Stimulated activated CD8-positive, alpha-beta memory T cell treated with anti-CD3 and anti-CD28 coated beads, Interleukin-15, amount 100 ng/mL, for 48 hours (primary cell): ENCODE measurements at regions not wholly inside any gene's neighbourhood (a gene's known extent, or its start where the extent isn't known, plus 50 kb on each side); places are given as distances from the start of the nearest gene placed in this dataset.
"Not testable (repeated sequence)": the region's sequence is repeated elsewhere in the genome, so short reads cannot be mapped to it uniquely, and the experiment has no call there.

Experiments used
- DNase-seq, 2 donors: peaks; one replicate each; pipeline ENCODE4 v3.0.0-alpha.2; 2020; ENCODE audit warnings: low read depth in 2 of 2

DNA sequence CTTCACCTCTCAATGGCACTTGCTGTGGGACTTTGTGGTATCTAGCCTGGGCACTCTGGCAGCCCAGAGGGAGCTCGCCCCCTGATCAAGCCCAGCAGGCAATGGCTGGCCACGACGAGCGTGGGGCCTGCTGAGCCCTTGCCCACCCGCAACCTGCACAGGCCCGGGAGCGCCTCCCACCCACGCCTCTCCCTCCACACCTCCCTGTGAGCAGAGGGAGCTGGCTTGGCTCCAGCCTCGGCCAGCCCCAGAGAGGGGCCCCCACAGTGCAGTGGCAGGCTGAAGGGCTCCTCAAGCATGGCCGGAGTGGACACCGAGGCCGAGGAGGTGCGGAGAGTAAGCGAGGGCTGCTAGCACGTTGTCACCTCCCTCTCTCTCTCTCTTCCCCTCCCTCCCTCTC, 595.8 kb downstream of the TRIML1 start:
- DNase-seq, result no peak

DNA sequence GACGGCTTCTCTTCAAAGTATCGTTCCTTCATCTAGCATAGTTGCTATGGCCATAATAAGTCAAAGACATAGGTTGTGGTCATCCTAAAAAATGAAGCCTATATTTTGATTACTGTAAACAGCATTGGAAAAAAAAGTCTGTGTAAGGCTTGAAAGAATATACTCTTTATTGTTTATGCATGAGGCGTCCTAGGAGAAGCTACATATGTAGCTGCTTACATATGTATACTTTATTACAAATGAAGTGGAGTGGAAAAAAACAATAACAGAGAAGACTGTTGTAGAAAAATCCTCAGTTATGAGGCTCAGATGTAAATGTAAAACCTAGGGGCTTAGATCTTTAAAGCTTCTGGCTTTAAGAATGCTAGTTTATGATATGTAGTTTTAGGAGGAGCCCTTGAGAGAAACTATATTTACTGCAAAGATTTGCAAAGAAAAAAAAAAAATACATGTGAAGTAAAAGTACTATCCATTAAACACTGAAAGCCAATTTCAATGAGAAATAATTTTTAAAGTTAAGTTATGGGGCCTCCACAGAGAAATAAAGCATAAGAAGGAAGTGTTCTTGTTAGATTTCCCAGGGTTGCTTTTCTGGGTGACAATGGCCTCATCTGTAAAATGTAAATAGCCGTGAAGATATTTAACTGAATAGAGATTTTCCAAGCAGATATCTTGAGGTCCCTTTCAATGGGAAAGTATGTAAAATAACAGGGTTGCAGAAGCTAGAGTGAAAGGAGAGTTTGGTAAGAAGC, 598.2 kb downstream of the TRIML1 start:
- no peak for DNase-seq

DNA sequence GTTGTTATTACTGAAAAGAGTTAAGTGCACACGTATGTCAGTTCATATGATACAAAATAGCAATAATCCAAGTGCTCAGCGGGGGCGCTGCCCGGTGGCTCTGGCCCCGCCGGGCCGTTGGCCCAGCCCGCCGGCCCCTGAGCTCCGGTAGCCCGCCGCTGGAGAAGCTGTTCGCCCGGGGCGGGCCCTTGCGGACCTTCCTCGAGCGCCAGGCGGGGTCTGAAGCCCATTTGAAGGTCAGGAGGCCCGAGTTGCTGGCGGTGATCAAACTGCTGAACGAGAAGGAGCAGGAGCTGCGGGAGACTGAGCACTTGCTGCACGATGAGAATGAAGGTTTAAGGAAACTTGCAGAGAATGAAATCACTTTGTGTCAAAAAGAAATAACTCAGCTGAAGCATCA, 599.0 kb downstream of the TRIML1 start:
- DNase-seq, result not testable (repeated sequence)

DNA sequence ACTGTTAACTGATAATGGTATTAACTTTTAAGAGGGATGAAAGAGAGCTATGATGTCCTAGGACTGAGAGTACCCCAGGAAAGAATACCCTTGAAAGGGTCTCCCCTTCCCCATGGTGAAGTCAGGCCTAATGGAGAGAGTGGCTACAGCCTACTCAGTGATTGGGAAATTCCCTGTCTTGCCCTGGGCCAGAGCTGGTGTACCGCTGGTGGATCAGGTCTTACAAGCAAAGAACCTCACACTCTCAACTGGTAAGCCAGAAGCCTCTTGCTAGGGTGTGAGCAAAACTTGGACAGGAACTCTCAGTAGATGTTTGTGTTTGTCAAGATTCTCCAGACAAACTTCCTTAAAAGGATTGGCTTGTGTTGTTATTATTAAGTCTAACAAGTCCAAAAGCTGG, 600.9 kb downstream of the TRIML1 start:
- not testable (repeated sequence) for DNase-seq

DNA sequence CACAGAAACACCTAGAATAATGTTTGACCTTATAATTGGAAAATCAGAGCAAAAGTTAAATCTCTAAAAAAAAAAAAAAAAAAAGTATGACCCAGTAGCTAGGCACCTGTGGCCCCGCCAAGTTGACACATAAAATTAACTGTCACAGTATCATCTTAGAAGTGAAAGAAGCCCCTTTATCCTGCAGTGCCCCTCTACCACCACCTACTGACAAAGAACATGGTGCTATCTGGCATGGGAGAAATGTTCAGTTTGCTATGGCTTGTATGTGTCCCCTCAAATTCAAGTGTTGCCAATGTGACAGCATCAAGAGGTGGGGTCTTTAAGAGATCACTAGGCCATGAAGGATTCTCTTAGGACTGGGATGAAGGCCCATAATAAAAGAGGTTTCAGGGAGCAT, 601.5 kb downstream of the TRIML1 start:
- DNase-seq, result not testable (repeated sequence)

DNA sequence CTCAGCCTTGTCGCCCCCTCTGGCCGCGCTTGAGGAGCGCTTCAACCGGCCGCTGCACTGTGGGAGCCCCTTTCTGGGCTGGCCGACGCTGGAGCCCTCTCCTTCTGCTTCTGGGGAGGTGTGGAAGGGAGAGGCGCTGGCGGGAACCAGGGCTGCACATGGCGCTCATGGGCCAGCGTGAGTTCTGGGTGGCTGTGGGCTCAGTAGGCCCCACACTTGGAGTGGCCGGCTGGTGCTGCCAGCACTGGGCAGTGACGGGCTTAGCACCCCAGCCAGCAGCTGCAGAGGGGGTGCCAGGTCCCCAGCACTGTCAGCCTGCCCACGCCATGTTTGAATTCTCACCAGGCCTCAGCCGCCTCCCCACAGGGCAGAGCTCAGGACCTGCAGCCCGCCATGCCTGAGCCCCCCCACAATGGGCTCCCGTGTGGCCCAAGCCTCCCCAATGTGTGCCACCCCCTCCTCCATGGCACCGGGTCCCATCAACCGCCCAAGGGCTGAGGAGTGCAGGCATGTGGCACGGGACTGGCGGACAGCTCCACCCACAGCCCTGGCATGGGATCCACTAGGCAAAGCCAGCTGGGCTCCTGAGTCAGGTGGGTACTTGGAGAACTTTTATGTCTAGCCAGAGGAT, 615.2 kb downstream of the TRIML1 start:
- DNase-seq, result no peak

DNA sequence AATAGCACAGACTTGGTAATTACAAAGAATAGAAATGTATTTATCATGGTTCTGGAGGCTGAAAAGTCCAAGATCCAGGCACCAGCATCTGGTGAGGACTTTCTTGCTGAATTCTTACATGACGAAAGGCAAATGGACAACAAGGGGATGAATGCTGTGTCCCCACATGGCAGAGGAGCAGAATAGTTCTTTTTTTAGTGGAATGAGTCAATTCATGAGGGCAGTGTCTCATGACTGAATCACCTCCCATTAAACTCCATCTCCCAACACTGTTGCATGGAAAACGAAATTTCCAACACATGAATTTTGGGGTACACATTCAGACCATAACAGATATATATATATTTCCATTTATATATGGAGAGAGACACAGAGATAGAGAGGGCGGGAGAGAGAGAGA, 628.3 kb downstream of the TRIML1 start:
- no peak for DNase-seq

DNA sequence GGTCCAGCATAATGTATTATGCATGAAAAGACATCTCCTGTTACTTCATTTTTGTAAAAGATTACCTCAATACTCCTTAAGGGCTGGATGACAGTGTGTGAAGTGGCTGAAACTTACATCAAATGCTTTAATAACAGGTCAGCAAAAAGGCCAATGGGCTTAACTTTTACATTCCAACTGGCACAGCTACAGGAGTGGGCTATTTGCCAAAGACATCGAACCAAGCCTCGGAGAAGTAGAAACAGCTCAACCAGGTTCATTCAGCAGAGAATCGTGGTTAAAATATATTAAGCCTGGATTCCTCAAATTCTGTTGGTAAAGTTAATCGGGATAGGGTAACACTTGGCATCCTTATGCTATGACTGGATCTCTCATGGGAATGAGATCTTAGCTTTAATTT, 639.7 kb downstream of the TRIML1 start:
- DNase-seq, result no peak

DNA sequence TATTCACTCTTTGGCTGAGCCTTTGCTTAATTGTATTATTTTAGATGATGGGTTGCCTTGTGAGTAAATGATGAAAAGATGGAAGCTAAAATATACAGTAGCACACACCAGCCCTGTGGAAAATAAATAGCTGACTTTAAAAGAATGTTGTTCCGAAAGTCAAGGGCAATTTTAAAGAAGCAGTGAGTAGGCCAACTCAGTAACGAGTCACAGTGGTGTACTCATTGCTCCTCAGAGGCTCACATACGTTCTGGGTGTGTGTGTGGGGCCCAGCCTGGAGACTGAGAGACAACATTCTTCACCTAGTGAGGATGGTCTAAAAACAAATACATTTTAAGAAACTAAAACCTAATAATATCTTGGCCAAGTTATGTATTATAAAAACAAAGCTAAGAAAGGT, 640.3 kb downstream of the TRIML1 start:
- no peak for DNase-seq

DNA sequence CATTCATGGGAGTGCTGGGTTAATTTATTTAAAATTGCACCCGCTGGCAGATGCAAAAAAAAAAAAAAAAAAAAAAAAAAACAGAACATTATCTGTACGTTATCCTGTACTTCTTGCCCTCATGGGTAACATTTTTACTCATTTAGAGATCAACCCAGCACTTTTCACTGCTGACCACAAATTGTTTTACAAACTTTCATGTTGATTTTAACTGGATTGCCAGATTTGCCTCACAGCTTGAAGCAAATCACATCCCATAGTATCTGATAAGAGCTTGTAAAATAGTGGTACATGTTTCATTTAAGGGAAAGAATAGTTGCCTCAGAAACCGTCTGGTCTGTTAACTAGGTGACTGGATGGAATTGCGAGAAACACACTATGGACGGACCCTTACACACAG, 640.8 kb downstream of the TRIML1 start:
- no peak for DNase-seq

DNA sequence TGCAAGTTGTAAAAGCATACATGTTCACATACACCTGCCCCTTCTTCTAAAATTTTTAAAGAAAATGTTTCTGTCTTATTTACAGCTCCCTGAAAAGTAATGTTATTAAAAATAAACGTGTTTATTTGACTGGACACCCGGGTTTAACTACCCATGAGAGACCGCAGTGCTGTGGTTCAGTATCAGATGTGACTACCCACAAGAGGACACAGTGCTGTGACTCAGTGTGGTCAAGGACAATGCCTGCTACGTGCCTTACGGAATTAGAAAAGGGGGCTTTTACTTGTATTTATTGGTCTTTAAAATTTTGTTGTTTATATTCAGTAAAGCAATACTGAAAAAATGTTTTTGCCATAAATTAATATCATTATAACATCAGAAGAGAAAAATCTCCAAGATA, 641.4 kb downstream of the TRIML1 start:
- DNase-seq, result no peak

DNA sequence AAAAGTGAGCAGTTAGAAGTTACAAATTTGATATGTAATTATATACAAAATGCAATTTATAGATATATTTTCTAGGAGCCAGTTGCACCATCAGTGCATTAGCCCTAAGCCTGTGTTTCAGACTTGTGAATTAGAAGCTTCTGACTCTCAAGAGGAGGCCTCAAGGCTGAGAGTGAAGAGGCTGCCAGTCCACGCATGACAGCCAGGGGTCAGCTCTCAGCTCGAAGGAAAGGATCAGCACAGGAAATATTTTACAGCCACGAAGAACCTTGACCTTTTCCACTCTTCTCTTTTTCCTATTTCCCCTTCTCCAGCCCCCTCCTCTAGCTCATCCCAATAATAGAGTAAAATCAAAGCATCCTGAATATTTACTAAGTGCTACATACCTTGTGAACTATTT, 642.4 kb downstream of the TRIML1 start:
- no peak for DNase-seq

DNA sequence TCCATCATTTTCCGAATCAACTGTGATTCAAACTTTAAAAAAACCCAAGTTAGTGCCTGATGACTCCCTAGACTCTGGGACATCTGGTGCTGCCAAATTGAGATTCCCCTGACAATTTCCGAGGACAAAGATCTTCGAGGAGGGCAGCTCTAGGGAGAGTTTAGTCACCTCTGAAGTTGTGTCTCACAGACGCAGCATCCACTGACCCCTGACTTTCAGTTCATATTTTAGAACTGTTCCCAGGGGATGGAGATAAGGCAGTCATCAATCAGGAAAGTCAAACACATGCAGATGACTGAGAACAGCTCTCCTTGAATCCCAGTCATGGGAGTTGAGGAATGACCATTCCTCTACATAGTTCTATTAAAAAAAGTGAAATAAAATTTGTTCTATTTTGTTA, 643.9 kb downstream of the TRIML1 start:
- no peak for DNase-seq

DNA sequence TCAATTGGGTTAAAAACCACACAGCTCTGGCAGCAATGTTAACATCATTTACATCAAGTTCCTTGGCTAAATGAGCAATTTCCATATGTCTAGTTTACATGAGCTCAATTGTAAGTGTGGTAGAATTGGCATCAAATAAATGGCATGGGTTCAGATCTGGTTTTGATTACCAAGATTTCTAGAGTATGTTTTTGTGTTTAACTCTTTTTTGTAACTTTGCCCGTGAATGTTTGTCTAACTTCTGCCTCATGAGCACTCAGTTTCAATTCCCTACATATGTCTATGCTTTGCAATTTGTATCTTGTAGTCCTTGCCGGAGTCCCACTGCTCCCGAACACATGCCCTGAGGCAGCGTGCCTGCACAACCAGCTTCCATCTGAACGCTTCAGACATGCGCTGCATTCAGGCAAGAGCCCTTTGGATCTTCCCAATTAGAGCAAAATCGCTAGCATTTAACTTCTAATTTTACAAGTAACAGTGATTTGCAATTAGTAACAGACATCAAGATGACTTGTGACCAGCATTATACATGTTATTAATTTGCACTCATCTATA, 644.4 kb downstream of the TRIML1 start:
- no peak for DNase-seq

DNA sequence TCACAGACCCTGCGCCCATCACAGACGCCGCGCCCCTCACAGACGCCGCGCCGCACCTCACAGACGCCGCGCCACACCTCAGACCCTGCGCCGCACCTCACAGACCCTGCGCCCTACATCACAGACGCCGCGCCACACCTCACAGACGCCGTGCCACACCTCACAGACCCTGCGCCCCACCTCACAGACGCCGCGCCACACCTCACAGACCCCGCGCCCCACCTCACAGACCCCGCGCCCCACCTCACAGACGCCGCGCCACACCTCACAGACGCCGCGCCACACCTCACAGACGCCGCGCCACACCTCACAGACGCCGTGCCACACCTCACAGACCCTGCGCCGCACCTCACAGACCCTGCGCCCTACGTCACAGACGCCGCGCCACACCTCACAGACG, 657.4 kb downstream of the TRIML1 start:
- not testable (repeated sequence) for DNase-seq

DNA sequence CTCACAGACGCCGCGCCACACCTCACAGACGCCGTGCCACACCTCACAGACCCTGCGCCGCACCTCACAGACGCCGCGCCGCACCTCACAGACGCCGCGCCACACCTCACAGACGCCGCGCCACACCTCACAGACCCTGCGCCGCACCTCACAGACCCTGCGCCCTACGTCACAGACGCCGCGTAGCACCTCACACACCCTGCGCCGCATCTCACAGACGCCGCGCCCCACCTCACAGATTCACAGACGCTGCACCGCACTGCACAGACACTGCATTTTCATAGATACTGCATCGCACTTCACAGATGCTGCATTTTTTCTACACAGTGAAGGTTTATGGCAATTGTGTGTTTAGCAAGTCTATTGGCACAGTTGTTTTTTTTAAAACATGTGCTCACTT, 657.8 kb downstream of the TRIML1 start:
- not testable (repeated sequence) for DNase-seq

DNA sequence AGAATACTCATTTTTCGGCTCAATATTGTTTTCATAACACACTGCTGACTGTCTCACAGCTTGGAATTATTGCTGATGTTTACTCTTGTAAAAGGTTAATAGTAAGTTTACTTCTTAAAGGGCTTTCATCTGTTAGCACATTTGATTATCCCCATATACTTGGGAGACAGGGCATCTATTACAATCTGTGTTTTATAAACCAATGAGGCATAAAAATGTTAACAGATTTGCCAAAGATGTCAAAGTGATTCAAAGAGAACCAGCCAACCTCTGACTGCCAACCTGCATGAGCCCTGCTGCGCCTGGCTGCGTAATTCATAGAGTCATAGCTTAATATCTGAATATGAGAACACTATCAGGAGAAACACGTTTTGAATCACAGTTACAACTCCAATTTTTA, 665.6 kb downstream of the TRIML1 start:
- DNase-seq, result no peak

DNA sequence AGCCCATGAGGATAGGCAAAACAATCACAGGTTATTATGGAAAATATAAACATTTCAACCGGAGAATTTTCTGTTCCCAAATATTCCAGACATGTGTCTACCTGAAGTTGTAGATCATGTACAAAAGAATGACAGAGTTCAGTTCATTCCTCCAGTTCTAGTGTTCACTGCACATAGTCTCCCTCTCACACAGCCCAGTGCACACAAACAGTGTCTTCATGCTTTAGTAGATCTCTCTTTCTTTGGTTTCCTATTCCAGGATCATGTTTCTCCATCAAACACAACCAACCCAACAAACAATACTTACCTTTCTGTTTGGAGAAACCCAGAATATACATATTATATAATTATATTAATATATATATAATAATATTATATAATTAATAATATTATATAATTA, 671.9 kb downstream of the TRIML1 start:
- no peak for DNase-seq

DNA sequence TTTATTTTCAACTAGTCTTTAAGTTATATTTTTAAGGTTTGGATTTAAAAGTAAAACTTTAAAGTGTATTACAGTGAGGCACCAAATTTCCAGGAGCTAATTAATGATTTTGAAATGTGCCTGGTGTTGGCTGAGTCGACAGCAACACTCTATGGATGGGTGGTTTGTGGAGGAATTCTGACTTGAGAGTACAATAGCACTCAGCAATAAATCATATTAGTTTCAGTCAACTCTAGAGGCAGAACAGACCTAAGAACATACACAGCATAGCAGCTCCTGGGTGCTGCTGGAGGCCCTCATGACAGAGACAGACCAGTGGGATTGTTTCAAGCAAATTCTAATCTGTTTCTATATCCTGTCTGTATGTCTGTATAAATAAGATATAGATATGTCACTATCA, 673.4 kb downstream of the TRIML1 start:
- DNase-seq, result no peak

DNA sequence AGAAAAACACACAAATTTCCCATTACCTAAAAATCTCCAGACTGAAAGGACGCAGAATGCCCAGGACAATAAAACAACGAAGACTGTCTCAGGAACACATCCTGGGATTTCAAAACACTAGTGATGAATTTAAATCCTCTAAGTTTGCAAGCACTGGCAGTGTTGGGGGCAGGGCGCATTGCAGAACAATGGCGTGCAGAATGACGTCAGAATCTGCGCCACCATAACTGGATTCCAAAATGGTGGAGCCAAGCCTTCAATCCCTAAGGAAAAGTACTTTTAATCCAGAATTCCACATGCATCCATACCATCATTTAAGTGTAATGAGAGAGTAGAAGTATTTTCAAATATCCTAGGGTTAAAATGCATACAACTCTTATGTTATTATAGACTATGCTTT, 679.1 kb downstream of the TRIML1 start:
- DNase-seq, result no peak

DNA sequence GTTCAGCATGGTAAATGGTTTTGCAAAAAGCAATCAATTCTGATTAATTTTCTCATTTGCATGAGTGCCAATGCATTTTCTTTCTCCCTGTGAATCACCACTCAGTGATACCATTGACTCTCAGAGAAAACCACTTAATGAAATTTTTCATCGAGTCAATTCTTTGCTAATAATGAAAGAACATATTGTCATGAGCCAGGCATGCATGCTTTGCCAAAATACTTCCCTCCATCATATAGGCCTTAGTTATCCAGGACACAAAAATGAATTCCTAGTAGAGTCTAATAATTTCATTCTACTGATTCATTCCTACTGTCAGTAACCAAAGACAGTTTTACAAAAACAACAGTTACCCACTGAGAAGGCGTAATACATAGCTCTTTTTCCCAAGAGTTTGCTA, 680.0 kb downstream of the TRIML1 start:
- DNase-seq, result no peak

DNA sequence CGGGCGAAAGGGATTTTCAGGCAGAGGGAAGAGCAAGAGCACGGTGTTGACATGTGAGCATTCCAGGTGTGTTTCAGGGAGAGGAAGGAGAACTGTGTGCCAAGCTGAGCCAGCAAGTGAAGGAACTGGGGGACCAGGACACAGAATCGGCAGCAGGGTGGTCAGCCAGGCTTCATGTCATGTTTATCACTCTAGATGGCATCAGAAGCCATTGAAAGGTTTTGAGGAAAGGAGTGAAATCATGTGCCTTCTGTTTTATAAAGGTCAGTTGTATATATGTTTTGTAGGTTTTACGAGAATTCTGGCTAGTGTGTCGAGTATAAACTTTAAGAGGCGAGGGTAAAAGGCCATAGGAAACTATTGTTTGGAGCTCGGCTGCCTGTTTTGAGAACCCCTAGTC, 682.3 kb downstream of the TRIML1 start:
- DNase-seq, result no peak

DNA sequence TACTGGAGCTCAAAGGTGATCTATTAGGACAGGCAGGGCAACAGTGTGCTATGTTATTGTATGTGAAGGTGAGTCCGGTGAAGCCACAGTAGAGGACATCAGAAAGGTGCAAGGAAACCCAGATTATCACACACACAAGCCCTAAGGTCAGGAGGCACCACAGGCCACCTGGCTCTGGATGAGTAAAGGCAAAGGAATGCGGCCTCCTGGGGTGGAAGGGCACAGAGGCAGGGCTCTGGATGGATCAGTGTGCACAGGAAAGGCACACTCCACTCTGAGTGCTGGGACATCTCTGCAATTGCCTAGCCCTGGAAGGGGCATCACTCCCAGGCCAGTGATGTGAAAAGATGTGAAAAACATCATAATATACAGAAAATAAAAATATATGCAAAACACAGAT, 683.5 kb downstream of the TRIML1 start:
- no peak for DNase-seq

DNA sequence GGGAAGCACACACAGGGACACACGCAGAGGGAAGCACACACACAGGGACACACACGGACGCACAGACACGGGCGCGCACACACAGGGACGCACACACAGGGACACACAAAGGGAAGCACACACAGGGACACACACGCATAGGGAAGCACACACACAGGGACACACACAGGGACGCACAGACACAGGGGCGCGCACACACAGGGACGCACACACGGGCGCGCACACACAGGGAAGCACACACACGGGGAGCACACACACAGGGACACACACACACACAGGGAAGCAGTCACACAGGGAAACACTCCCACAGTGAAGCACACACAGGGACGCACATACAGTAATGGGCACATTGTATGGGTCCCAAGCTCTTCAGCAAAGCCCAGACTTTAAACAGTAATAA, 685.3 kb downstream of the TRIML1 start:
- DNase-seq, result no peak
